ENCODE measurements at regions not wholly inside any gene's neighbourhood (a gene's known extent, or its start where the extent isn't known, plus 50 kb on each side); places are given as distances from the start of the nearest gene placed in this dataset.
"Not testable (repeated sequence)": the region's sequence is repeated elsewhere in the genome, so short reads cannot be mapped to it uniquely, and the experiment has no call there.

- DNase-seq (ENCODE audit: low read depth), result no peak
Observed at GRCh38 chr6:101013612-101014195, 132.6 kb upstream of the ASCC3 start.

- DNase-seq (ENCODE audit: low read depth), result no peak
Observed at GRCh38 chr6:101015541-101015940, 134.4 kb upstream of the ASCC3 start.

GRCh38 chr6:101016163-101016562 is 135.0 kb upstream of the ASCC3 start:
- DNase-seq (ENCODE audit: low read depth), result no peak

GRCh38 chr6:101018157-101018556 is 137.0 kb upstream of the ASCC3 start:
- DNase-seq (ENCODE audit: low read depth), result no peak

- no peak for DNase-seq (ENCODE audit: low read depth)
Observed at GRCh38 chr6:101021504-101021903, 140.4 kb upstream of the ASCC3 start.

- DNase-seq (ENCODE audit: low read depth), result no peak
Observed at GRCh38 chr6:101042966-101043365, 161.8 kb upstream of the ASCC3 start.

GRCh38 chr6:101058296-101058695 is 177.2 kb upstream of the ASCC3 start:
- no peak for DNase-seq (ENCODE audit: low read depth)

GRCh38 chr6:101066481-101066880 is 185.4 kb upstream of the ASCC3 start:
- DNase-seq (ENCODE audit: low read depth), result no peak

- no peak for DNase-seq (ENCODE audit: low read depth)
Observed at GRCh38 chr6:101069191-101069795, 188.2 kb upstream of the ASCC3 start.

- DNase-seq (ENCODE audit: low read depth), result no peak
Observed at GRCh38 chr6:101070044-101070608, 189.0 kb upstream of the ASCC3 start.

- DNase-seq (ENCODE audit: low read depth), result no peak
Observed at GRCh38 chr6:101077344-101077743, 196.2 kb upstream of the ASCC3 start.

- DNase-seq (ENCODE audit: low read depth), result no peak
Observed at GRCh38 chr6:101079696-101080270, 198.7 kb upstream of the ASCC3 start.

GRCh38 chr6:101080597-101080996 is 199.5 kb upstream of the ASCC3 start:
- no peak for DNase-seq (ENCODE audit: low read depth)

GRCh38 chr6:101083533-101084175 is 202.5 kb upstream of the ASCC3 start:
- no peak for DNase-seq (ENCODE audit: low read depth)

GRCh38 chr6:101085327-101085726 is 204.2 kb upstream of the ASCC3 start:
- no peak for DNase-seq (ENCODE audit: low read depth)

GRCh38 chr6:101086473-101086872 is 205.3 kb upstream of the ASCC3 start:
- DNase-seq (ENCODE audit: low read depth), result no peak

GRCh38 chr6:101088594-101088993 is 207.5 kb upstream of the ASCC3 start:
- DNase-seq (ENCODE audit: low read depth), result no peak

- no peak for DNase-seq (ENCODE audit: low read depth)
Observed at GRCh38 chr6:101089640-101090039, 208.5 kb upstream of the ASCC3 start.

- DNase-seq (ENCODE audit: low read depth), result no peak
Observed at GRCh38 chr6:101090281-101090680, 209.2 kb upstream of the ASCC3 start.

GRCh38 chr6:101098605-101099004 is 217.5 kb upstream of the ASCC3 start:
- DNase-seq (ENCODE audit: low read depth), result not testable (repeated sequence)

- no peak for DNase-seq (ENCODE audit: low read depth)
Observed at GRCh38 chr6:101102702-101103101, 221.6 kb upstream of the ASCC3 start.

- DNase-seq (ENCODE audit: low read depth), result no peak
Observed at GRCh38 chr6:101108286-101108685, 227.2 kb upstream of the ASCC3 start.

- no peak for DNase-seq (ENCODE audit: low read depth)
Observed at GRCh38 chr6:101110814-101111213, 229.7 kb upstream of the ASCC3 start.
